Ovary (tissue), 3 donors: ENCODE measurements at regions not wholly inside any gene's neighbourhood (a gene's known extent, or its start where the extent isn't known, plus 50 kb on each side); places are given as distances from the start of the nearest gene placed in this dataset.

Source experiments
- CTCF ChIP-seq, 3 donors: fragments of 450-650 bp in 2 of 3; fragments of 200-600 bp in 1 of 3; IDR thresholded peaks; one replicate each; pipeline versions ENCODE4 v1.5.1 to v1.8.0; 2016 to 2022; ENCODE audit warnings: antibody characterized with exemption in 3 of 3, mild to moderate bottlenecking in 1 of 3
- EP300 ChIP-seq: sonication (generic); formaldehyde crosslinking; IDR thresholded peaks from one replicate; pipeline ENCODE4 v1.6.1; 2017; ENCODE audit warnings: antibody characterized with exemption
- POLR2A ChIP-seq: fragments of 450-650 bp; IDR thresholded peaks from one replicate; pipeline ENCODE4 v1.6.1; 2017; ENCODE audit warnings: antibody characterized with exemption, mild to moderate bottlenecking, moderate library complexity
- donor health status: DM: no; HTN: no; CAD: no.

- TF ChIP-seq CTCF (IDR thresholded peaks at IDR 0.05), result no peak
- TF ChIP-seq EP300, result no peak
- no peak for TF ChIP-seq POLR2A
Observed at GRCh38 chr2:228594012-228594411, 412.5 kb upstream of the SPHKAP start.
